HPDE6-E6E7 (cell line): ENCODE measurements at regions not wholly inside any gene's neighbourhood (a gene's known extent, or its start where the extent isn't known, plus 50 kb on each side); places are given as distances from the start of the nearest gene placed in this dataset.

Source experiments
- DNase-seq: peaks from one replicate; pipeline ENCODE4 v3.0.0; 2011; ENCODE audit warnings: missing footprints; ENCODE audit errors: extremely low spot score

- no peak for DNase-seq
Measured at GRCh38 chr9:110056062-110056461, 151.9 kb downstream of the C9orf152 start.

- peak; percentile 68 for DNase-seq
Measured at GRCh38 chr9:110058304-110058953, 149.5 kb downstream of the C9orf152 start.

- DNase-seq: no peak
Measured at GRCh38 chr9:110059461-110059860, 148.5 kb downstream of the C9orf152 start.

- no peak for DNase-seq
Measured at GRCh38 chr9:110064803-110065202, 143.2 kb downstream of the C9orf152 start.

GRCh38 chr9:110065532-110065931 is 142.4 kb downstream of the C9orf152 start:
- DNase-seq: no peak

- no peak for DNase-seq
Measured at GRCh38 chr9:110066929-110067716, 140.8 kb downstream of the C9orf152 start.

- no peak for DNase-seq
Measured at GRCh38 chr9:110068212-110068611, 139.7 kb downstream of the C9orf152 start.

- DNase-seq: no peak
Measured at GRCh38 chr9:110069326-110070248, 138.4 kb downstream of the C9orf152 start.

GRCh38 chr9:110072597-110073355 is 135.2 kb downstream of the C9orf152 start:
- DNase-seq: no peak

- DNase-seq: no peak
Measured at GRCh38 chr9:110073356-110073905, 134.5 kb downstream of the C9orf152 start.

GRCh38 chr9:110076894-110077725 is 130.8 kb downstream of the C9orf152 start:
- DNase-seq: no peak

GRCh38 chr9:110077925-110078324 is 130.0 kb downstream of the C9orf152 start:
- no peak for DNase-seq

GRCh38 chr9:110078604-110079003 is 129.4 kb downstream of the C9orf152 start:
- no peak for DNase-seq

- DNase-seq: no peak
Measured at GRCh38 chr9:110081395-110081794, 126.6 kb downstream of the C9orf152 start.

- DNase-seq: no peak
Measured at GRCh38 chr9:110083866-110084265, 124.1 kb downstream of the C9orf152 start.

- no peak for DNase-seq
Measured at GRCh38 chr9:110086537-110086936, 121.4 kb downstream of the C9orf152 start.

- DNase-seq: no peak
Measured at GRCh38 chr9:110087605-110088004, 120.4 kb downstream of the C9orf152 start.

GRCh38 chr9:110088099-110088498 is 119.9 kb downstream of the C9orf152 start:
- DNase-seq: no peak

GRCh38 chr9:110089681-110090370 is 118.1 kb downstream of the C9orf152 start:
- DNase-seq: no peak

- no peak for DNase-seq
Measured at GRCh38 chr9:110092792-110093191, 115.2 kb downstream of the C9orf152 start.
